ENCODE measurements at regions not wholly inside any gene's neighbourhood (a gene's known extent, or its start where the extent isn't known, plus 50 kb on each side); places are given as distances from the start of the nearest gene placed in this dataset.
A peak's percentile ranks its signal among the peaks of the same experiment; 100 is the strongest.

DNA sequence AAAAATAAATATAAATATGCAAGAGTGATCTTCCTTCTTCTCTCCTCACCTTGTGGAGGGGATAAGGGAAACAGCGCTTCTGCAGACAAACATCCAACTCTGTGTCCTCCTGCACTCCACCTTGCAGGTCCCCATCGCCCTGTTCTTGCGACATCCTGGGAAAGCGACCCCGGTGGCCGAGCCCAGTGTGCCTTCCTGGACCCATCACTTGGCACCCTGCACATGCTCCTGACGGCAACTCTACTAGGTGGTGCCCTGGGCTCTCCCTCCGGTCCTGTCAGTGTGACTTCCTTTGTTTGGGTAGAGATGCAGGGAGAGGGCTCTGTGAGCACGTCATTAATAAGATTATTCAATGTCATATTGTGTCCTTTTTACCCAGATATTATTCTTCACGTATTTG is 266.0 kb upstream of the ADAMTS16 start:
- DNase-seq (ENCODE audit: low spot score) = no peak

DNA sequence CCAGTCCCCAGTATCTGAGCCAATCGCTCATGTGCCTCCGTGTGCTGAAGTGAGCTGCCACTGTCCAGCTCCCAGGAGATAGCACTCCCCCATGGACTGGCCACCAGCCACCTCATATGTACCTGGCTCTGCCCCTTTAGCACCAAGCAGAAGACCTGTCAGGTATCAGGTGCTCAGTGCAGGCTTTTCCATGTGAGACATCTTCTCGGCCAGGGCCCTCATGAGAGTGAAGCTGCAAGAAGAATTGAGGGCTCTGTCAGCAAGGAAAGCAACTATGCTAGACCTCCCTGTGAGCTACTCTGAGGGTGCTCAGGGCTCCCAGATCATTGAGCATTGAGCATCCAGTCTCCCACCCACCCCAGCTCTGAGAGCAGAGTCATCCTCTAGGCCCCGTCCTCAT is 264.2 kb upstream of the ADAMTS16 start:
- DNase-seq (ENCODE audit: low spot score) = no peak

DNA sequence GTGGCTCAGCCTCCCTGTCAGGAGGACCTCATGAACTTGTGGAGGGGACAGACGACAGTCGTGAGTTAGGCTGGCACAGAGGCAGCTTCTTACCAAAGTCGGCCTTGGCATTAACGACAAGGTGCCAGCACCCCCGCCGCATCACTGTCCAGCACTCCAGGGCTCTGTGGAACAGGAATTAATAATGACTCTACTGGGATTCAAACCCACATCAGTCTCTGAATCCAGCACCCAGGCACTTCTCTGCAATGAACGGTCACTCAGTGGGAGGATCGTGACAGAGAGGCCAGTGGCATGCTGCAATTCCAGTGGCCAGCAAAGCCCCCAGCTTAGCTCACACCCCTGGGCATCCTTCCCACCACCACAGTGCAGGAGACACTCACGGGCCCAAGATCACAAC is 263.3 kb upstream of the ADAMTS16 start:
- DNase-seq (ENCODE audit: low spot score) = no peak

GRCh38 chr5:4877579-4877978 is 262.6 kb upstream of the ADAMTS16 start:
- no peak for DNase-seq (ENCODE audit: low spot score)

DNA sequence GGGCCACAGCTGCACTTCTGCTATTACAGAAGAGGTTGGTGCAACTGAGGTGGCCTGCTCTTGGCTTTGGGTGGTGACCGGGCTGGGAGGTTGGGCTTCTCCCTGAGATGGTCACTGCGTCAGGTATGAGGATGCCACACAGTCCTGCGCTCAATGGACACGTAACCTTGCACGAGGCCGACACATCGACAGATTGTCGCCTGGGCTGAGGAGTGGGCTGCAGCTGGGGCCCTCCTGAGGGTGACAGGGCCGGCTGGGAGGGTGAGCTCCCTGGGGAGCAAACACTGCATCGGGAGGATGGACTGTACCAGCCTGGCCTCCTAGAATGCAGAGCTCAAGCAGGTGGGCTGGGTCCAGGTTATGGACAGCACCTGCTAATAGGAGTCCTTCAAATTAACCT is 261.1 kb upstream of the ADAMTS16 start:
- no peak for DNase-seq (ENCODE audit: low spot score)

GRCh38 chr5:4879693-4880303 is 260.3 kb upstream of the ADAMTS16 start:
- DNase-seq (ENCODE audit: low spot score) = peak; percentile 66

- no peak for DNase-seq (ENCODE audit: low spot score)
Measured at GRCh38 chr5:4880304-4880741, 259.8 kb upstream of the ADAMTS16 start.

GRCh38 chr5:4881366-4882002 is 258.6 kb upstream of the ADAMTS16 start:
- DNase-seq (ENCODE audit: low spot score) = no peak

DNA sequence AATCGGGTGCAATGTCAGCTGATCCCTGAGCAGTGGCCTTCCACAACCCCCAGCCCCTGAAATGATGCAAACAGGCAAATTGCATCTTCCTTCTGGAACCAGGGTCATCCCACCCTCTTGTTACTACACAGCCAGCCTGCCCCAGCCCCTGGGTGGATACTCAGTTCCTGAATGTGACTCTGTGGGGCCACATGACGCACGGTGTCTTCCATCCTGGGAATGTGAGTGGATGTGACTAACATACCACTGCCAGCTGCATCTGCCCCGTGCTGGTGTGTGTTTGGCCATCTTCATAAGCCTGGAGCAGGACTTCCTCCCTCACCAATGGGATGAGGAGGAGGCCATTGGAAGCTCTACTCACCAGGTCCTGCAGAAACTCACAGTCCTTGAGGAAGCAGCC is 257.9 kb upstream of the ADAMTS16 start:
- no peak for DNase-seq (ENCODE audit: low spot score)

- DNase-seq (ENCODE audit: low spot score) = no peak
Measured at GRCh38 chr5:4883360-4883759, 256.8 kb upstream of the ADAMTS16 start.

- DNase-seq (ENCODE audit: low spot score) = no peak
Measured at GRCh38 chr5:4893063-4893744, 246.9 kb upstream of the ADAMTS16 start.

- no peak for DNase-seq (ENCODE audit: low spot score)
Measured at GRCh38 chr5:4896328-4896727, 243.8 kb upstream of the ADAMTS16 start.

- no peak for DNase-seq (ENCODE audit: low spot score)
Measured at GRCh38 chr5:4901305-4901811, 238.8 kb upstream of the ADAMTS16 start.

DNA sequence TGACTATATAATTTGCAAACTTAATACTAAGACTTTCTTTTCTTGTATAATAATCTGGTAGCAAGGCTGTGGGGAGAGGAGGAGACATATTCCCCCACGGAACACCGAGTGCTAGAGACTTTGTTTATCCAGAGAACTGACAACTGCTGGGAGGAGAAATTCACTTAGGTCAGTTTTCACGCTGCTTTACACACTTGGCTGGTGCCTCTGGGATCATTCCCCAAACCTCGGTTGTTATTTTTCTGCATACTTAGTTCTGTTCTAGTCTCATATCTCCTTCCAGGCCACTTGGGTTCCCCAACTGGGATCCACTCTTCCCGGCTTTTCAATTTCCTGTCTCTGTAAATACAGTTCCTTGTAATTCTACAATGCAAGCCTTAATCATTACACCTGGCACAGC is 238.2 kb upstream of the ADAMTS16 start:
- no peak for DNase-seq (ENCODE audit: low spot score)

DNA sequence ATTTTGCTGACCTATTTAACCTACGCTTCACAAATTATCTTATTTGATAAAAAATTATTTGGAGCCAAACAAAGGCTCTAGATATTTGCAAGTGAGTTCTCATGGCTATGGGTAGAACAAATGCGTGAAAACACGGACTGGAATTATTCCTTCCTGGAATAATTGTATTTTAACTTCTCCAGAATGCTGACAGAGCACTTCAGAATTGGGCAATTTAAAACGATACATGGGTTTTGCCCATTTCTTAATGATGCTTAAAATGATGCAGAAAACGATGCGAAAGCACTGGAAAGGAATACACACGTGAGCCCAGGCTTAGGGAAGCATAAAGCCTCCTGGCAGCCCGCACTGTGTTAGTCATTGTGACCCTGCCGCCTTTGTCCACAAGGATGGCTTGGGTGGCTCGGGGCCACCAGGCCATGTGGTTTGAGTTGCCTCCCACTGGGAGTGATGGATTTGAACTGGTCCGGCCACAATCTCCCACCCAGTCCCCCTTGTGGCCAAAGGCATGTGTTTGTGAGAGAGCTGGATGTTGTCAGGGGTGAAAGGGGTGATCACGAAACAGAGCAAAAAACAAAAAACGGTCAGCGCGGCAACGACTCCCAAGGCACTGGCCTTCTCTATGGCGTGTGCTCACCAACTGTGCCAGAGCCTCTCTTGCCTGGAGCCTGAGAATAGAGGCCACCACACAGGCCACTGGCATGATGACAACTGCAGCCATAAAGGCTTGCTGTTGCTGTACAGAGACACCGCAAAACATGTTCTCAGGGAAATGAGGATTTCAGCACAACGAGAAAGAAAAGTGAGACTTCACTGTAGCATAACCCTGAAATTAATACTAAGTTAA is 234.2 kb upstream of the ADAMTS16 start:
- DNase-seq (ENCODE audit: low spot score) = no peak

DNA sequence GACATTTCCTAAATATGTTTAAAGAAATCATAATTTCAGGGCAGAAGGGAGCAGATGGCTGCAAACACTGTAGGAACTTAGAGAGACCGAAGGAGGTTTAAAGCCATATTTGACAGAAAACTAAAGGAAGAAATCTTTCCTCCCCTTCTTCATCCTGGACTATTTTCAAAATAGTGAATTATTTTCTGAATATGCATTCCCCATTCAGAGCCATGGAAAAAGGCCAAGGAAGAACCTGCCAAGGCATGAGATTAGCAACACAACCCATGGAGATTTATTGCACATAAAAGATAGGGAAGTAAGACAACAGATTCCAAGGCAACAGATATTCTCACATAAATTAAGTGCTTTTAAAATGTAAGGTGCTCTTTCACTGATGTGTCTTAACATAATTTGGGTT is 233.3 kb upstream of the ADAMTS16 start:
- no peak for DNase-seq (ENCODE audit: low spot score)

GRCh38 chr5:4907571-4907970 is 232.6 kb upstream of the ADAMTS16 start:
- no peak for DNase-seq (ENCODE audit: low spot score)

GRCh38 chr5:4909086-4909485 is 231.0 kb upstream of the ADAMTS16 start:
- DNase-seq (ENCODE audit: low spot score) = no peak

GRCh38 chr5:4911646-4912403 is 228.3 kb upstream of the ADAMTS16 start:
- DNase-seq (ENCODE audit: low spot score) = peak; percentile 87

- DNase-seq (ENCODE audit: low spot score) = no peak
Measured at GRCh38 chr5:4921929-4922328, 218.2 kb upstream of the ADAMTS16 start.

GRCh38 chr5:4924577-4924976 is 215.6 kb upstream of the ADAMTS16 start:
- no peak for DNase-seq (ENCODE audit: low spot score)
